Bronchial epithelial cell (primary cell): ENCODE measurements at regions not wholly inside any gene's neighbourhood (a gene's known extent, or its start where the extent isn't known, plus 50 kb on each side); places are given as distances from the start of the nearest gene placed in this dataset.

Experiments used
- DNase-seq: peaks from one replicate; pipeline ENCODE4 v3.0.0-alpha.2; 2010; ENCODE audit warnings: low read depth
- FAIRE-seq: peaks from 2 replicates; lab custom pipeline; 2011; peaks lifted over from hg19 to GRCh38; lab: Jason Lieb, UNC
- H3K27me3 ChIP-seq: 2 replicates; pipeline ENCODE4 v1.5.1; 2011; ENCODE audit warnings: low read length; ENCODE audit not compliant: control insufficient read depth, insufficient read depth
- H3K36me3 ChIP-seq: 2 replicates; pipeline ENCODE4 v1.5.1; 2011; ENCODE audit warnings: low read length; ENCODE audit not compliant: control insufficient read depth, insufficient read depth
- H3K4me3 ChIP-seq: 2 replicates; pipeline ENCODE4 v1.5.1; 2011; ENCODE audit warnings: mild to moderate bottlenecking, low read depth, low read length, control low read depth
- TF ChIP-seq, protein P1 (sequence below): IDR thresholded peaks from 2 replicates; pipeline ENCODE4 v1.5.1; 2011; ENCODE audit warnings: mild to moderate bottlenecking, moderate library complexity, low read length, control low read depth, inconsistent platforms; ENCODE audit not compliant: insufficient read depth, severe bottlenecking

DNA sequence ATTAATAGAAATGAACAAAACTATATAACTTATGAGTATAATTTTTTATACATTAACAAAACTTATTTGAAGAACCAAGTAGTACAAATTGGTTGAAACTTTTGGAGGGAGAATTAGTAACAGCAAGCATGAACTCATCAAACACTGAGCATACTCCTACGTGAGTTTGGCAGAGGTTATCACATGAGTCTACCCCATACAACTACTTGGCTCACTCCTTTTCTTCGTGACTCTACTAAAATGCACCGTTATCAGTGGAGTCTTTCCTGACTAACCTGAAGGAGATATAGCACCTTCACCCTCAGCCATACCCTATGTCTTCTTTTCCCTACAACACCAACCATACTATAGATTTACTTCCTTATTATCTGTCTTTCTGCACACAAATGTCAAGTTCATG is 794.2 kb downstream of the TFAP2A start:
- Histone ChIP-seq H3K27me3 (no peaks in the 10 kb centered on the region), H3K4me3 (no peak overlapping the region), H3K36me3 (no peaks in the 10 kb centered on the region)
- DNase-seq (no peak), FAIRE-seq (no peak)
- TF ChIP-seq, protein P1, sequence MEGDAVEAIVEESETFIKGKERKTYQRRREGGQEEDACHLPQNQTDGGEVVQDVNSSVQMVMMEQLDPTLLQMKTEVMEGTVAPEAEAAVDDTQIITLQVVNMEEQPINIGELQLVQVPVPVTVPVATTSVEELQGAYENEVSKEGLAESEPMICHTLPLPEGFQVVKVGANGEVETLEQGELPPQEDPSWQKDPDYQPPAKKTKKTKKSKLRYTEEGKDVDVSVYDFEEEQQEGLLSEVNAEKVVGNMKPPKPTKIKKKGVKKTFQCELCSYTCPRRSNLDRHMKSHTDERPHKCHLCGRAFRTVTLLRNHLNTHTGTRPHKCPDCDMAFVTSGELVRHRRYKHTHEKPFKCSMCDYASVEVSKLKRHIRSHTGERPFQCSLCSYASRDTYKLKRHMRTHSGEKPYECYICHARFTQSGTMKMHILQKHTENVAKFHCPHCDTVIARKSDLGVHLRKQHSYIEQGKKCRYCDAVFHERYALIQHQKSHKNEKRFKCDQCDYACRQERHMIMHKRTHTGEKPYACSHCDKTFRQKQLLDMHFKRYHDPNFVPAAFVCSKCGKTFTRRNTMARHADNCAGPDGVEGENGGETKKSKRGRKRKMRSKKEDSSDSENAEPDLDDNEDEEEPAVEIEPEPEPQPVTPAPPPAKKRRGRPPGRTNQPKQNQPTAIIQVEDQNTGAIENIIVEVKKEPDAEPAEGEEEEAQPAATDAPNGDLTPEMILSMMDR, result no peak

DNA sequence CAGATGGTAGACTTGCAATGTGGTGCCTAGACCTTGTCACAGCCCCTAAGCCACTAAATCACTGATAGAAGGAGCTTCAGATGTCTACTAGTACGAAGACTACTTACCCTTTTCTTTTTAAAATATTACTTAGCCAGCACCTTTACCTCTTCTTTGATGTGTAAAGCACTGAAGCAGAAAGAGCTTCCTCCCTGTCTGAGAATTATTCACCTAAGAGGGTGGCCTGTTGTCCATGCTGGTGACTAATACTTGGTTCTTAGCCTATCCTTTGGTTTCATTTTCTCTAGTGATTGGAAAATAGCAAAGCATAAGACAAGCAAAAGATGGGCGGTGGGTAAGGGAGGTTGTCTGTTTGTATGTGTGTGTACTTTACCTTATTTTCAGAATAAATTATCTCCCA is 794.6 kb downstream of the TFAP2A start:
- peak; percentile 37 for DNase-seq

DNA sequence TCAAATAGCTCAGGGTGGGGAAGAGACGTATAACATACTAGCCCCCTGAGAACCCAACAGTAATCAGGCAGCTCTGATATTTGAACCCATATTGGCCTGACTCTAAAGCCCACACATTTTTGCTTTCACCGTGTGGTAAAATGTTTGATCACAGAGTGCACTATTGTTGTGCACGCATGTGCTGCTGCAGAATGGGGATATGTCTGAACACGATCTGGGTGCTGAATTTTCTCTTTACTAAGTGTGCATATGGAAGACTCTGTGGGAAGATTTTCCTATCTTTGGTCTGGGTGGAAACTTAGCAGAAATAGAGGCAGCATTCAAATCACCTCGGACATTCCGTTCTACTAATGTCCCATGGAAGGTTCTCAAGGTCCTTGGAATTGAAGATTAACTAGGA is 800.1 kb downstream of the TFAP2A start:
- H3K27me3 ChIP-seq, result no peaks in the 10 kb centered on the region
- DNase-seq, result peak; percentile 58
- FAIRE-seq, result peak; percentile 50
- no peaks in the 10 kb centered on the region for H3K36me3 ChIP-seq
- no peak overlapping the region for H3K4me3 ChIP-seq
- TF ChIP-seq, protein P1, result no peak

More for the DNA sequence above, 794.6 kb downstream of the TFAP2A start:
- FAIRE-seq, result no peak
- no peaks in the 10 kb centered on the region for H3K36me3 ChIP-seq
- H3K27me3 ChIP-seq, result no peaks in the 10 kb centered on the region
- H3K4me3 ChIP-seq, result no peak overlapping the region
- TF ChIP-seq, protein P1, result no peak

DNA sequence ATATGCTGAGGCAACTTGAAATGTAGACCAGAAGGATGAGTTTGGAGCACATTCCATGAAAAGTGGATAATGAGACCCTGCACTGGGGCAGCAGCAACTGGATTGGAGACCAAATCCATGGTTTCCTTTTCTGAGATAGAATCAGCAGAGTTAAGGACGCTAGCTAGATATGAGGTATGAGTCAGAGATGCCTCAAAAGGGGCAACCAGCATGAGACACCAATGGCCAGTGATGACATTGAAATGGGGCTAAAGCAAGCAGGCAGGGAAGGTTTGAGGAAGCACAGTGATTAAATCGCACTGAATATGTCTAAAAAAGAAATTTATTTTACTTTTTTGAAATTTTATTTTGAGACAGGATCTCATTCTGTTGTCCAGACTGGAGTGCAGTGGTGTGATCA is 802.4 kb downstream of the TFAP2A start:
- no peak for FAIRE-seq

GRCh38 chr6:9610620-9611415 is 804.1 kb downstream of the TFAP2A start:
- H3K36me3 ChIP-seq, result no peaks in the 10 kb centered on the region
- TF ChIP-seq, protein P1, result no peak
- H3K4me3 ChIP-seq, result no peak overlapping the region
- H3K27me3 ChIP-seq, result no peaks in the 10 kb centered on the region
- DNase-seq (no peak), FAIRE-seq (no peak)

More for the DNA sequence above, 802.4 kb downstream of the TFAP2A start:
- TF ChIP-seq, protein P1, result no peak
- no peak overlapping the region for H3K4me3 ChIP-seq
- no peak for DNase-seq
- no peaks in the 10 kb centered on the region for H3K27me3 ChIP-seq
- no peaks in the 10 kb centered on the region for H3K36me3 ChIP-seq
